AG04450 (cell line): ENCODE measurements at regions not wholly inside any gene's neighbourhood (a gene's known extent, or its start where the extent isn't known, plus 50 kb on each side); places are given as distances from the start of the nearest gene placed in this dataset.

Experiments
- CTCF ChIA-PET: fragments of 300-600, 350-600 bp; formaldehyde crosslinking; extraction: SDS; loops from one replicate; lab custom pipeline; 2022; ENCODE audit warnings: antibody characterized with exemption, inconsistent platforms; lab: Charles Lee
- POLR2A ChIA-PET: fragments of 350-600 bp; formaldehyde crosslinking; extraction: SDS; loops from one replicate; lab custom pipeline; 2021; ENCODE audit warnings: antibody characterized with exemption, inconsistent platforms; lab: Yijun Ruan, JAX
- DNase-seq: peaks from one replicate; pipeline ENCODE4 v3.0.0-alpha.2; 2011; ENCODE audit warnings: low read depth, low spot score
- H3K27ac ChIP-seq: one replicate; pipeline ENCODE4 v1.5.1; 2012; ENCODE audit warnings: low read depth, low read length, control low read depth
- H3K27me3 ChIP-seq: one replicate; pipeline ENCODE4 v1.6.0; 2012; ENCODE audit warnings: low read length; ENCODE audit not compliant: control insufficient read depth, insufficient read depth
- H3K4me3 ChIP-seq: 2 replicates; pipeline ENCODE4 v1.5.1; 2011; ENCODE audit warnings: mild to moderate bottlenecking, low read depth, low read length, control low read depth
- H3K9me3 ChIP-seq: 2 replicates; pipeline ENCODE4 v1.5.1; 2012; ENCODE audit warnings: low read length; ENCODE audit not compliant: control insufficient read depth, insufficient read depth
- CTCF ChIP-seq: IDR thresholded peaks from 2 replicates; pipeline ENCODE4 v1.5.1; 2011; ENCODE audit warnings: low read depth, low read length, control low read depth, inconsistent platforms

GRCh38 chr9:86508208-86508903 lies 154.1 kb upstream of the TUT7 start:
- no peaks in the 10 kb centered on the region for H3K27me3 ChIP-seq
- no peak for TF ChIP-seq CTCF
- H3K27ac ChIP-seq: no peak overlapping the region
- CTCF ChIA-PET: no interaction called here
- H3K9me3 ChIP-seq: no peaks in the 10 kb centered on the region
- no peak for DNase-seq
- POLR2A ChIA-PET: no interaction called here
- no peak overlapping the region for H3K4me3 ChIP-seq

DNA sequence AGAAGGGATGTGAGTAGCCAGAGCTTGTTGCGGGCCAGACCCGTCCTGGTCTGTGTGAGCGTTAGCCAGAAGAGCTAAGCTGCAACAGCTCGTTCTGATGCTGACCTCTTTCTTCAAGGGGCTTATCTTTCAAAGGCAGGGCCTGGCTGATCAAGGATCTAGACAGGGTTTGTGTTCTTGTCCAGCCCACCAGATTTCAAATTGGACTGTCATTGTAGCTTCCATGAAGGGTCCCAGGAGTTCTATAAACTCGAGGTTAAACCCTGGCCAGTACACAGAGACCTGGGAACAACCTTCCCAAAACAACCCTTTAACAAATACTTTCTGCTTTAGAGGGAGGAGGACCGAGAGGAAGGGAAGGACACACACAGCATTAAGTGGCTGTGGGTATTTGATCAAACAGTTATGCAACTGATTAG lies 153.0 kb upstream of the TUT7 start:
- Histone ChIP-seq H3K9me3 (no peaks in the 10 kb centered on the region), H3K4me3 (no peak overlapping the region), H3K27ac (no peak overlapping the region), H3K27me3 (no peaks in the 10 kb centered on the region)
- POLR2A ChIA-PET: no interaction called here
- TF ChIP-seq CTCF: no peak
- CTCF ChIA-PET: no interaction called here
- DNase-seq: no peak

DNA sequence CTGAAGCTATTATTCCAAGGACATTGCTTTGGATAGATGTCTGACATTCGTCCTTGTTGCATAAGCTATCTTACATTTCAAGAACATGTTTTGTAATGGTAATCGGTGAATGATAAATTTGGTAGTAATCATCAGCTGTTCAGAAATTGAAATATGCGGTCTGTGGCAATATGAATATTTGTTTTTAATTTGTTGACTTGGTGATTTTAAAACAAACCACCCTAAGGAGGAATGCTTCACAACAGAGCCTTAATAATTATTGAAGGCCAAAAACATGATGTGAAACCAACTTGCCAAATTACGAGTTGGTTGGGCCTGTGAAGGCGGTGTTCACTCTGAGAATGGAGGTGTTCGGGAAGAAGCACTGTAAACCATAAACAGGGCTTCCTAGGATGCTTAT lies 149.7 kb upstream of the TUT7 start:
- ChIA-PET CTCF (no interaction called here), POLR2A (no interaction called here)
- no peaks in the 10 kb centered on the region for H3K9me3 ChIP-seq
- no peak for TF ChIP-seq CTCF
- no peaks in the 10 kb centered on the region for H3K27me3 ChIP-seq
- DNase-seq: no peak
- no peak overlapping the region for H3K4me3 ChIP-seq
- no peak overlapping the region for H3K27ac ChIP-seq

GRCh38 chr9:86503314-86503713 lies 149.1 kb upstream of the TUT7 start:
- no peaks in the 10 kb centered on the region for H3K27me3 ChIP-seq
- no peaks in the 10 kb centered on the region for H3K9me3 ChIP-seq
- ChIA-PET POLR2A (no interaction called here), CTCF (no interaction called here)
- TF ChIP-seq CTCF: no peak
- no peak for DNase-seq
- no peak overlapping the region for H3K27ac ChIP-seq
- no peak overlapping the region for H3K4me3 ChIP-seq

GRCh38 chr9:86500667-86501435 lies 146.6 kb upstream of the TUT7 start:
- Histone ChIP-seq H3K27ac (peak overlapping the region; percentile 98), H3K4me3 (no peak overlapping the region), H3K27me3 (no peaks in the 10 kb centered on the region), H3K9me3 (no peaks in the 10 kb centered on the region)
- peak; percentile 91 for DNase-seq
- TF ChIP-seq CTCF: no peak
- ChIA-PET POLR2A (interaction anchor here (0.6 kb wide), 1 partner anchor 1699 kb away, joined by 4 read pairs; no protein-coding TSS in a partner anchor), CTCF (interaction anchor here (0.8 to 1.9 kb wide), 3 partner anchors 13 to 48 kb away, joined by 3 to 5 read pairs (median 3); no protein-coding TSS in a partner anchor)
